Body of pancreas (tissue), 4 donors: ENCODE measurements at regions not wholly inside any gene's neighbourhood (a gene's known extent, or its start where the extent isn't known, plus 50 kb on each side); places are given as distances from the start of the nearest gene placed in this dataset.
"Not testable (repeated sequence)": the region's sequence is repeated elsewhere in the genome, so short reads cannot be mapped to it uniquely, and the experiment has no call there.

ENCODE experiments used
- ATAC-seq: fragments of 150-250 bp; one replicate; pipeline ENCODE4 v1.9.1; 2016
- DNase-seq, 4 donors: peaks; one replicate each; pipeline ENCODE4 v3.0.0-alpha.2; 2019
- H3K27ac ChIP-seq, 4 donors: fragments of 200-600 bp; sonication (generic); 1 replicate in 3 of 4; 2 replicates in 1 of 4; pipeline versions ENCODE4 v1.5.1 to v1.6.1; 2016 to 2019; ENCODE audit warnings: mild to moderate bottlenecking in 1 of 4, mixed read lengths in 1 of 4, moderate library complexity in 1 of 4
- H3K27me3 ChIP-seq, 2 donors: fragments of 200-600 bp; sonication (generic); one replicate each; pipeline ENCODE4 v1.6.0; 2016; ENCODE audit warnings: mild to moderate bottlenecking in 1 of 2
- H3K36me3 ChIP-seq, 2 donors: fragments of 200-600 bp; sonication (generic); replicated peaks in 1 of 2; 2 replicates each; pipeline ENCODE4 v1.5.1; 2016; ENCODE audit warnings: low read depth in 2 of 2; ENCODE audit not compliant: insufficient read depth in 1 of 2
- H3K4me1 ChIP-seq: fragments of 200-600 bp; sonication (generic); one replicate; pipeline ENCODE4 v1.6.0; 2016
- H3K4me3 ChIP-seq, 2 donors: fragments of 200-600 bp; sonication (generic); 1 replicate in 1 of 2; 2 replicates in 1 of 2; pipeline ENCODE4 v1.5.1; 2016 to 2019
- H3K9me3 ChIP-seq, 3 donors: fragments of 200-600 bp; sonication (generic); 1 replicate in 2 of 3; 2 replicates in 1 of 3; pipeline ENCODE4 v1.5.1; 2016
- CTCF ChIP-seq, 7 experiments: fragments of 450-650 bp in 4 of 7; fragments of 200-600 bp in 3 of 7; sonication (generic) in 3 of 7; IDR thresholded peaks; one replicate each; pipeline ENCODE4 v1.5.1; 2016 to 2019; ENCODE audit warnings: antibody characterized with exemption in 7 of 7
- POLR2A ChIP-seq, 3 donors: fragments of 450-650 bp; IDR thresholded peaks; one replicate each; pipeline ENCODE4 v1.6.1; 2016; ENCODE audit warnings: antibody characterized with exemption in 3 of 3, mild to moderate bottlenecking in 2 of 3
- WGBS, 2 donors: methylation state at CpG; one replicate each; pipeline ENCODE4 v1.1.5; 2017; 5-methylcytosine and 5-hydroxymethylcytosine counted together
- intact Hi-C: fragments of 100-400 bp; cut with DNase I; formaldehyde crosslinking; loops from one replicate; pipeline ENCODE4 v1.15.1; 2023

DNA sequence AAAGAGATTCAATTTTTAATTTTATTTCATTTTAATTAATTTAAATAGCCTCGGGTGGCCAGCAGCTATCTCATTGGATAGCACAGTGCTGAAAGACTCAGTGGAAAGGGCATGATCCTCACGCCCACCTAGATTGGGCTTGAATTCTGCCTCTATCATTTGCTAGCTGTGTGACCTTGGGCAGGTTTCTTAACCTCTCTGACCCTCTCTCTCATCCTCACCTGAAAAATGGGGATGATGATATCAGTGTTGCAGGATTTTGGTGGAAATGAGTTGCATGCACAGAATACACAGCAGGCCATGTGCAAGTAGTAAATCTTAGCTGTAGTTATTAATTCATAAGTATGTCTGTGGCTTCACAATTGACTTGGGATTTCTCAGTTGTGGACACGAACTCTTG is 272.4 kb upstream of the XYLT1 start:
- DNase-seq (no peak), ATAC-seq (no peak)
- H3K4me1 ChIP-seq = no peaks in the 10 kb centered on the region
- H3K4me3 ChIP-seq = no peak overlapping the region
- no peaks in the 10 kb centered on the region for H3K9me3 ChIP-seq
- no peaks in the 10 kb centered on the region for H3K36me3 ChIP-seq
- H3K27ac ChIP-seq = no peak overlapping the region
- TF ChIP-seq POLR2A (IDR thresholded peaks at IDR 0.05) = no peak
- no peak for TF ChIP-seq CTCF (IDR thresholded peaks at IDR 0.05)
- WGBS, 2 donors = 61 to 62% methylated on average over 3 of the region's 3 CpGs
- no peaks in the 10 kb centered on the region for H3K27me3 ChIP-seq
- intact Hi-C loops = no loop called here

GRCh38 chr16:17735099-17735498 is 264.3 kb upstream of the XYLT1 start:
- H3K9me3 ChIP-seq, H3K27me3 ChIP-seq, H3K36me3 ChIP-seq, DNase-seq, H3K4me3 ChIP-seq, H3K27ac ChIP-seq, intact Hi-C loops, H3K4me1 ChIP-seq, ATAC-seq: not testable (repeated sequence)
- WGBS, 2 donors = 63 to 65% methylated on average over 3 of the region's 3 CpGs

DNA sequence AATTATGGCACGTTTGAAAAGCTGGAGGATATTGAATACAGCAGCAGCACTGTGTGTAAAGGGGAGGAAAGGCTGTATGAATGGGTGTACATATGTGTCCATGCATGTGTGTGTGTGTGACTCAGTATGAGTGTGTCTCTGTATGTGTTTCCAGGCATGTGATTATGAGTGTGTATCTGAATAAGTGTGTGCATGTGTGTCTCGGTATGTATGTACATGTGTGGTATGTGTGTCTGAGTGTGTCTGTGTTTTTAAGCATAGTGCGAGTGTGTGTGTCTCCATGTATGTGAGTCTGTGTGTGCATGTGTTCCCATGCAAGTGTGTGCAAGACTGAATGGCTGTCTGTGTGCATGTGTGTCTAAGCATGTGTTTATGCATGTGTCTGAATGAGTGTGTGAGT is 259.1 kb upstream of the XYLT1 start:
- WGBS, 2 donors = 64 to 67% methylated on average over 3 of the region's 3 CpGs
- Histone ChIP-seq H3K36me3 (no peaks in the 10 kb centered on the region), H3K27ac (no peak overlapping the region), H3K4me3 (no peak overlapping the region), H3K4me1 (no peaks in the 10 kb centered on the region), H3K9me3 (no peaks in the 10 kb centered on the region), H3K27me3 (no peaks in the 10 kb centered on the region)
- no peak for TF ChIP-seq POLR2A (IDR thresholded peaks at IDR 0.05)
- TF ChIP-seq CTCF (IDR thresholded peaks at IDR 0.05) = no peak
- ATAC-seq (no peak), DNase-seq (no peak)
- intact Hi-C loops = no loop called here

GRCh38 chr16:17728196-17728595 is 257.4 kb upstream of the XYLT1 start:
- ATAC-seq (no peak), DNase-seq (no peak)
- no peak overlapping the region for H3K27ac ChIP-seq
- H3K36me3 ChIP-seq = no peaks in the 10 kb centered on the region
- intact Hi-C loops = no loop called here
- WGBS, 2 donors = 33 to 44% methylated on average over 4 of the region's 4 CpGs
- TF ChIP-seq POLR2A (IDR thresholded peaks at IDR 0.05) (no peak), CTCF (IDR thresholded peaks at IDR 0.05) (no peak)
- no peaks in the 10 kb centered on the region for H3K27me3 ChIP-seq
- H3K4me3 ChIP-seq = no peak overlapping the region
- H3K4me1 ChIP-seq = no peaks in the 10 kb centered on the region
- no peaks in the 10 kb centered on the region for H3K9me3 ChIP-seq

DNA sequence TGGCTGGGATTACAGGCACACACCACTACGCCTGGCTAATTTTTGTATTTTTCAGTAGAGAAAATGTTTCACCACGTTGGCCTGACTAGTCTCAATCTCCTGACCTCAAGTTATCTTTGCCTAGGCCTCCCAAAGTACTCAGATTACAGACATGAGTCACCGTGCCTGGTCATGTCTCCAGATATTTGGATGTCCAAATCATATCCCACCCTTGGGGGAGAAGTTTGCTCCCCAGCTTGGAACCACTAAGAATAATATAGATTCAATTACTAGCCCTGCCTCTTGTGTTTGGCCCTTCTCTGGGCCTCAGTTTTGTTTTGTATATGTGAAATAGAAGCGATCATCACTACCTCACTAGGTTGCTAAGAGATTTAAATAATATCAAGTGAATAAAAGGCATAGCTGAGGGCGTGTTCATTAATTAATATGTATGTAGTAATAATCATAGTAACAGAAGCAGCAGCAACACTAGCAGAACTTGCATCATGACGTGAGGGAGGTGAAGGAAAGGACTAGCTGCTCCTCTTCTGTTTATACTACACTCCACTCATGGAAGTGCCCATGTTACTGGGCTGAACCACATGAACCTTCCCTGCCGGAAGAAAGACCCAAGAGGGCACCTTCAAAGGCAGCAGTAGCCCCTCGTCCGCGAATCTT is 253.6 kb upstream of the XYLT1 start:
- Histone ChIP-seq H3K4me3 (no peak overlapping the region), H3K4me1 (no peaks in the 10 kb centered on the region), H3K27ac (no peak overlapping the region), H3K9me3 (no peaks in the 10 kb centered on the region), H3K27me3 (no peaks in the 10 kb centered on the region), H3K36me3 (no peaks in the 10 kb centered on the region)
- ATAC-seq = no peak
- no peak for TF ChIP-seq CTCF (IDR thresholded peaks at IDR 0.05)
- TF ChIP-seq POLR2A (IDR thresholded peaks at IDR 0.05) = no peak
- intact Hi-C loops = no loop called here
- DNase-seq = no peak
- WGBS, 2 donors = 57 to 64% methylated on average over 10 of the region's 10 CpGs
